IPS-15b (cell line): ENCODE measurements at regions not wholly inside any gene's neighbourhood (a gene's known extent, or its start where the extent isn't known, plus 50 kb on each side); places are given as distances from the start of the nearest gene placed in this dataset.
"Not testable (repeated sequence)": the region's sequence is repeated elsewhere in the genome, so short reads cannot be mapped to it uniquely, and the experiment has no call there.

ENCODE experiments used
- H3K27me3 ChIP-seq: one replicate; pipeline ENCODE4 v1.6.1; 2013; ENCODE audit warnings: low read length; ENCODE audit not compliant: control insufficient read depth, insufficient read depth
- H3K36me3 ChIP-seq: one replicate; pipeline ENCODE4 v1.6.1; 2013; ENCODE audit warnings: low read length; ENCODE audit not compliant: control insufficient read depth, insufficient read depth
- H3K4me1 ChIP-seq: one replicate; pipeline ENCODE4 v1.6.1; 2013; ENCODE audit warnings: mild to moderate bottlenecking, low read length; ENCODE audit not compliant: control insufficient read depth, insufficient read depth
- H3K4me3 ChIP-seq: one replicate; pipeline ENCODE4 v1.5.1; 2013; ENCODE audit warnings: low read depth, low read length
- H3K9ac ChIP-seq: one replicate; pipeline ENCODE4 v1.6.1; 2013; ENCODE audit warnings: low read depth, mild to moderate bottlenecking, low read length
- H3K9me3 ChIP-seq: one replicate; pipeline ENCODE4 v1.6.1; 2013; ENCODE audit warnings: mild to moderate bottlenecking, low read length; ENCODE audit not compliant: control insufficient read depth, insufficient read depth

- no peak overlapping the region for H3K9ac ChIP-seq
- no peaks in the 10 kb centered on the region for H3K4me1 ChIP-seq
Observed at GRCh38 chr1:168414914-168415313, 128.9 kb downstream of the XCL2 start.

GRCh38 chr1:168410464-168410863 lies 129.8 kb downstream of the TBX19 start:
- Histone ChIP-seq H3K4me1 (no peaks in the 10 kb centered on the region), H3K36me3 (no peaks in the 10 kb centered on the region), H3K27me3 (no peaks in the 10 kb centered on the region), H3K9ac (no peak overlapping the region), H3K9me3 (no peaks in the 10 kb centered on the region), H3K4me3 (no peak overlapping the region)

More at GRCh38 chr1:168414914-168415313, 128.9 kb downstream of the XCL2 start:
- Histone ChIP-seq H3K36me3 (no peaks in the 10 kb centered on the region), H3K9me3 (no peaks in the 10 kb centered on the region), H3K4me3 (no peak overlapping the region), H3K27me3 (no peaks in the 10 kb centered on the region)

- Histone ChIP-seq H3K4me3 (no peak overlapping the region), H3K36me3 (no peaks in the 10 kb centered on the region), H3K9ac (no peak overlapping the region), H3K9me3 (no peaks in the 10 kb centered on the region), H3K4me1 (no peaks in the 10 kb centered on the region), H3K27me3 (no peaks in the 10 kb centered on the region)
Observed at GRCh38 chr1:168408884-168409283, 128.2 kb downstream of the TBX19 start.

- H3K9ac ChIP-seq: no peak overlapping the region
- H3K36me3 ChIP-seq: no peaks in the 10 kb centered on the region
- H3K4me1 ChIP-seq: no peaks in the 10 kb centered on the region
- H3K4me3 ChIP-seq: no peak overlapping the region
- no peaks in the 10 kb centered on the region for H3K9me3 ChIP-seq
- H3K27me3 ChIP-seq: no peaks in the 10 kb centered on the region
Observed at GRCh38 chr1:168408539-168408865, 127.8 kb downstream of the TBX19 start.

- Histone ChIP-seq H3K4me3 (no peak overlapping the region), H3K9ac (no peak overlapping the region)
Observed at GRCh38 chr1:168407832-168408538, 127.3 kb downstream of the TBX19 start.

GRCh38 chr1:168405906-168406549 lies 125.4 kb downstream of the TBX19 start:
- H3K36me3 ChIP-seq: no peaks in the 10 kb centered on the region

More at GRCh38 chr1:168407832-168408538, 127.3 kb downstream of the TBX19 start:
- no peaks in the 10 kb centered on the region for H3K36me3 ChIP-seq
- no peaks in the 10 kb centered on the region for H3K9me3 ChIP-seq
- H3K4me1 ChIP-seq: no peaks in the 10 kb centered on the region
- H3K27me3 ChIP-seq: no peaks in the 10 kb centered on the region

GRCh38 chr1:168403140-168403539 lies 122.5 kb downstream of the TBX19 start:
- no peaks in the 10 kb centered on the region for H3K4me1 ChIP-seq
- no peak overlapping the region for H3K4me3 ChIP-seq
- no peaks in the 10 kb centered on the region for H3K36me3 ChIP-seq
- H3K9me3 ChIP-seq: no peaks in the 10 kb centered on the region
- no peak overlapping the region for H3K9ac ChIP-seq
- no peaks in the 10 kb centered on the region for H3K27me3 ChIP-seq

More at GRCh38 chr1:168405906-168406549, 125.4 kb downstream of the TBX19 start:
- H3K9ac ChIP-seq: no peak overlapping the region
- no peaks in the 10 kb centered on the region for H3K9me3 ChIP-seq
- no peak overlapping the region for H3K4me3 ChIP-seq
- no peaks in the 10 kb centered on the region for H3K27me3 ChIP-seq
- no peaks in the 10 kb centered on the region for H3K4me1 ChIP-seq

GRCh38 chr1:168402466-168402865 lies 121.8 kb downstream of the TBX19 start:
- not testable (repeated sequence) for H3K27me3 ChIP-seq, H3K4me3 ChIP-seq

GRCh38 chr1:168401341-168401740 lies 120.7 kb downstream of the TBX19 start:
- no peaks in the 10 kb centered on the region for H3K9me3 ChIP-seq
- no peaks in the 10 kb centered on the region for H3K36me3 ChIP-seq
- H3K9ac ChIP-seq: no peak overlapping the region
- H3K4me3 ChIP-seq: no peak overlapping the region
- H3K27me3 ChIP-seq: no peaks in the 10 kb centered on the region
- H3K4me1 ChIP-seq: no peaks in the 10 kb centered on the region

More at GRCh38 chr1:168402466-168402865, 121.8 kb downstream of the TBX19 start:
- not testable (repeated sequence) for H3K4me1 ChIP-seq, H3K9me3 ChIP-seq, H3K36me3 ChIP-seq, H3K9ac ChIP-seq

- Histone ChIP-seq H3K9me3 (no peaks in the 10 kb centered on the region), H3K27me3 (no peaks in the 10 kb centered on the region), H3K36me3 (no peaks in the 10 kb centered on the region), H3K4me1 (no peaks in the 10 kb centered on the region), H3K9ac (no peak overlapping the region), H3K4me3 (no peak overlapping the region)
Observed at GRCh38 chr1:168400139-168400538, 119.5 kb downstream of the TBX19 start.

GRCh38 chr1:168397806-168398205 lies 117.1 kb downstream of the TBX19 start:
- Histone ChIP-seq H3K9ac (no peak overlapping the region), H3K36me3 (no peaks in the 10 kb centered on the region), H3K4me1 (no peaks in the 10 kb centered on the region), H3K4me3 (no peak overlapping the region), H3K27me3 (no peaks in the 10 kb centered on the region), H3K9me3 (no peaks in the 10 kb centered on the region)

GRCh38 chr1:168396940-168397684 lies 116.4 kb downstream of the TBX19 start:
- H3K27me3 ChIP-seq: no peaks in the 10 kb centered on the region
- no peaks in the 10 kb centered on the region for H3K9me3 ChIP-seq
- no peak overlapping the region for H3K4me3 ChIP-seq
- no peak overlapping the region for H3K9ac ChIP-seq
- no peaks in the 10 kb centered on the region for H3K36me3 ChIP-seq
- H3K4me1 ChIP-seq: no peaks in the 10 kb centered on the region
